Mucosa of descending colon (tissue), 3 donors: ENCODE measurements at regions not wholly inside any gene's neighbourhood (a gene's known extent, or its start where the extent isn't known, plus 50 kb on each side); places are given as distances from the start of the nearest gene placed in this dataset.
"Not testable (repeated sequence)": the region's sequence is repeated elsewhere in the genome, so short reads cannot be mapped to it uniquely, and the experiment has no call there.

Source experiments
- ATAC-seq: fragments of 200-7000 bp; cut with Tn5 transposase; one replicate; pipeline ENCODE4 v1.9.1; 2020; ENCODE audit warnings: mild to moderate bottlenecking, moderate library complexity
- DNase-seq, 3 donors: peaks; one replicate each; pipeline ENCODE4 v3.0.0-alpha.2; 2020
- H3K36me3 ChIP-seq: fragments of 200-600 bp; one replicate; pipeline ENCODE4 v1.8.0; 2021; ENCODE audit warnings: low read depth, mild to moderate bottlenecking
- H3K4me1 ChIP-seq: fragments of 200-600 bp; one replicate; pipeline ENCODE4 v1.8.0; 2021; ENCODE audit warnings: low read depth, mild to moderate bottlenecking
- H3K4me3 ChIP-seq: fragments of 200-600 bp; one replicate; pipeline ENCODE4 v1.8.0; 2021; ENCODE audit warnings: mild to moderate bottlenecking
- H3K9me3 ChIP-seq: fragments of 200-600 bp; one replicate; pipeline ENCODE4 v1.8.0; 2021; ENCODE audit warnings: mild to moderate bottlenecking
- CTCF ChIP-seq: fragments of 200-600 bp; IDR thresholded peaks from one replicate; pipeline ENCODE4 v1.8.0; 2022; ENCODE audit warnings: antibody characterized with exemption, mild to moderate bottlenecking
- intact Hi-C, 2 donors: fragments of 100-400 bp; cut with DNase I in 1 of 2; cut with micrococcal nuclease in 1 of 2; formaldehyde crosslinking; loops; one replicate each; pipeline versions ENCODE4 v1.11.0 to v1.11.1; 2022; cut with DNase I, micrococcal nuclease
- donor health status: DM: no; HTN: no; CAD: no; lungs with moderate emphysema.
- donor health status: DM: no; HTN: no; CAD: no.
- donor health status: DM: no; HTN: yes; CAD: no.

- intact Hi-C loops: no loop called here
- peak; percentile 59 for ATAC-seq
- no peak for TF ChIP-seq CTCF
- DNase-seq: peak in 1 of 3 donors; percentile 16
- Histone ChIP-seq H3K9me3 (no peaks in the 10 kb centered on the region), H3K4me1 (peaks cover 8% of the 10 kb centered on the region), H3K4me3 (no peak overlapping the region), H3K36me3 (no peaks in the 10 kb centered on the region)
Measured at GRCh38 chr5:53167836-53168235, 58.3 kb upstream of the MOCS2 start.

DNA sequence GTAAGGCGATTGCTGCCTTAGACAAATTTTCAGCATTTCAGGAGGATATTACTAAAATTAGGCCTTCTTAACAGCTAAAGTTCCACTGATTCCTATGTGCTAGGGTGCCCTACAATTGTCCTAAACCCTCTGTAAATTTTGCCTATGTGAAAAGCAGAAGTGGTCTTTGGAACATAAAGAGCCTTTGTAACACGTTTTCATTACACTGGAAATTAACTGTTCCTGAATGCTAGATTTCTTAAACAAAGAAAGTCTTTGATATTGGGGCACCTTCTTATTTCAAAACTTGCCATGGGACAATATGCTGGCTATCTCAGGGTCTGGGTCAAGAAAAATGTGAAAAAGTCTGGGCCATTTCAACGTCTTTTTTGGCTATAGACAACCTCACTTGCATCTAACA is 60.4 kb upstream of the MOCS2 start:
- Histone ChIP-seq H3K36me3 (no peaks in the 10 kb centered on the region), H3K4me3 (no peak overlapping the region), H3K4me1 (peaks cover 8% of the 10 kb centered on the region), H3K9me3 (no peaks in the 10 kb centered on the region)
- TF ChIP-seq CTCF: no peak
- DNase-seq: no peak
- intact Hi-C loops: no loop called here
- no peak for ATAC-seq

DNA sequence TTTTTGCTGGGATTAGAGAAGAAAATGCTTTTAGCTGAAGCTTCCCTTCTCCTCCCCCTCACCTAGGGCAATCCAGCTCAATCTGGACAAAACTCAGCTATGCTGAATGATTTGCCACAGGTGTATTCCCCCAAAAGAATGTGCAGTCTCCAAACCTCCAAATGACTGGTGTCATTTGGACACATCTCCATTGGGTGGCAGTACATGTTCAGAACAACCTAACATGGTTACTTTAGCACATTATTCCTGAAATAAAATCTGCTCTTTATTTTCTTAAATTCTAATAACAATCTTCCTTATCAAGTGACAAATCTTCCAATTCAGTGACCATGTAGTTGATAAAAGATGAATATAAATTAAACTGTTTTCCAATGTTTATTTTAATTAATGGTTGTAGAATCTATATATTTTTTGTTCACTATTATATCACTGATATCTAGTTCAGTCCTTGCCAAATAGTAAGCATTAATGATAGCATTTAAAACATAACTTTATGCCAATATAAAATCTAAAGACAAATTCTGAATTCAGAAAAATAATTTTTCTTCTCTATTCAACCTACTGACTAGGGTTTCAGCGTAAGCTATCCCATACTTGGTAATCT is 61.3 kb upstream of the MOCS2 start:
- Histone ChIP-seq H3K4me3 (no peak overlapping the region), H3K4me1 (peaks cover 8% of the 10 kb centered on the region), H3K36me3 (no peaks in the 10 kb centered on the region), H3K9me3 (no peaks in the 10 kb centered on the region)
- peak; percentile 40 for ATAC-seq
- peak in 1 of 3 donors; percentile 54 for DNase-seq
- intact Hi-C loops: no loop called here
- TF ChIP-seq CTCF: peak; percentile 28

GRCh38 chr5:53172073-53172472 is 62.5 kb upstream of the MOCS2 start:
- H3K4me1 ChIP-seq, H3K4me3 ChIP-seq, H3K9me3 ChIP-seq, DNase-seq, H3K36me3 ChIP-seq, intact Hi-C loops, ATAC-seq: not testable (repeated sequence)

DNA sequence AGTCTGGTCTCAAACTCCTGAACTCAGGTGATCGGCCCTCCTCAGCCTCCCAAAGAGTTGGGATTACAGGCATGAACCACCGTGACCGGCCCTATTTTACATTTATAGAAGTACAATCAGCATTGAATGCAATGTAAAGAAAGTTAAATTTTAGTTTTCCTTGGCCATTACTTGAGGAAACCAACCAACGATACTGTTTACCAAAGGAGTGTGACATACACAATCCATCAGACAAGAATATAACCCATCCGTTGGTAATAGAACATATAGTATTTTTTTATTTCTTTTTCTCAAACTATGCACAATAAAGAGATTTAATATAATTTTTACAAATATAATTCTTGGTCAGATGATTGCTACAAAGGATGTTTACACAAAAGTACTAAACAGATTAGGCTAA is 63.1 kb upstream of the MOCS2 start:
- intact Hi-C loops: no loop called here
- Histone ChIP-seq H3K9me3 (no peaks in the 10 kb centered on the region), H3K4me1 (peaks cover 4% of the 10 kb centered on the region), H3K4me3 (no peak overlapping the region), H3K36me3 (no peaks in the 10 kb centered on the region)
- DNase-seq: peak in 1 of 3 donors; percentile 21
- peak; percentile 64 for ATAC-seq
- no peak for TF ChIP-seq CTCF

DNA sequence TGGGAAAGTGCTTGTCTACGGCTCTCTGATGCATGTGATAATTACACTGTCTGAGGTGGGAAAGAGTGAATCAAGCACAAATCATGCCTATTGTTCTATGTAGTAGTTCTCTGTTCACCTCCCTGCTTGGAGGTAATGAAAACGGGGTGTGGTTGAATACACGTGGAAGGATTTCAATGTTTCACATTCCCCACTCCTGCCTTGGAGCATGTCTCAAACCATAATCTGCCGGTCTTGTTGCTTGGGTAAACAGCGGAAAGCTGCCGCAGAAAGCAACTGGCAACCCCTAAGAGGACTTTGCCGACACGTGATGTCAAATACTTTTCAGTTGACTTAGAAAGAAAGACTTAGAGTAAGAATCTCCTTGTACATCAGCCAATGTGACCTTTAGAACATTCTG is 63.5 kb upstream of the MOCS2 start:
- TF ChIP-seq CTCF: no peak
- H3K36me3 ChIP-seq: no peaks in the 10 kb centered on the region
- peak in 2 of 3 donors; percentile 24 to 44 for DNase-seq
- no peak overlapping the region for H3K4me3 ChIP-seq
- ATAC-seq: peak; percentile 79
- peaks cover 4% of the 10 kb centered on the region for H3K4me1 ChIP-seq
- intact Hi-C loops: no loop called here
- no peaks in the 10 kb centered on the region for H3K9me3 ChIP-seq
